ENCODE measurements at regions not wholly inside any gene's neighbourhood (a gene's known extent, or its start where the extent isn't known, plus 50 kb on each side); places are given as distances from the start of the nearest gene placed in this dataset.
"Not testable (repeated sequence)": the region's sequence is repeated elsewhere in the genome, so short reads cannot be mapped to it uniquely, and the experiment has no call there.

GRCh38 chr1:206310948-206311347 is 107.6 kb downstream of the SRGAP2 start:
- not testable (repeated sequence) for H3K4me3 ChIP-seq (ENCODE audit: low read depth, low read length); DNase-seq (ENCODE audit: low read depth)

- H3K4me3 ChIP-seq (ENCODE audit: low read depth, low read length); DNase-seq (ENCODE audit: low read depth): not testable (repeated sequence)
Observed at GRCh38 chr1:206311611-206312273, 108.4 kb downstream of the SRGAP2 start.

DNA sequence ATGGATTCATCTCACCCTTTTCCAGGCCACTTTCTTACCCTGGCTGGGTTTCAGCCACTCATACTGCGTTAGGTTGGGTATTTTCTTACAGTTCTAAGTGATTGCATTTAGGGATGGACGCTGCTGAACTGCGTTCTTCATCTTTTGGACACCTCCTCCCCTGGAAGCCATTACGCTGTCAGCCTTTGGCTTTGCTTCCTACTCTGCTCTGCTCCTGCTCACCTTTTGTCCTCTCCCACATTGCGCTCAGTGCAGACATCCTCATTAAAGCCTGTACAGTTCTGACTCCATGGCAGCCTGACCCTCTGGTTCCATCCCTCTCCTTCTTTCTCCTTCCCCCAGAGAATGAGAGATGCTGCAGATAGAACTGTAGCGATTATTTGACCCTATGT is 108.9 kb downstream of the SRGAP2 start:
- DNase-seq (ENCODE audit: low read depth); H3K4me3 ChIP-seq (ENCODE audit: low read depth, low read length): not testable (repeated sequence)

DNA sequence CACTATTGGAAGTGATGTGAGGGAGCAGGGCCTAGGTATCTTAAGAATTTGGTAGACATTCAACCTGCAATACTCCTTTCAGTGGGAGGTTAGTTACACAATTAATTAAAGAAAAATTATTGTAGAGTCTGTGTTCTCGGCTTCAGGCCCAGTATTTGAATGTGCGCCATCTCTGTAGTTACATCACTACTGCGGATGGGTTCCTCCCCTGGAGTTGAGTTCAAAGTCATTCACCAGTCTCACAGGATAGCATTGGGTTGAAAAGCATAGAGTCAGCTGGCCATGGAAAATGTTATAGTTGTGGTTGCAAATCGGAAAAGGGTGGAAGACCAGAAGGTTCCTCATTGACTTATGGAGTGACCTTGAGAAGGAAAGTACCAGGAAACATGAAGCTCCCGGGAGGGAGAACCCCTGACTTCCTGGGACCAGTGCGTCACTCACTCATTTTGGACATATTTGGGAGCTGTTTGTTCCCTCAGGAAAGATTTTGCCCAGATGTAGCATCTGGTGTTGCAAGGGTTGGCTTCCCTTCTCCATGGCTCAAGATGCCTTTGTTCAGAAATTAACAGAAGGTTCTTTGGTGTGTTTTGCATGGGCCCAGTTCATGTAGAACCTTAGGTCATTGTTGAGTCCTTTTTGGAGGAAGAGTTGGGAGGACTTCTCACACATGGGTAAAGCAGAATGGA is 111.8 kb downstream of the SRGAP2 start:
- not testable (repeated sequence) for H3K4me3 ChIP-seq (ENCODE audit: low read depth, low read length); DNase-seq (ENCODE audit: low read depth)

GRCh38 chr1:206316901-206317300 is 113.6 kb downstream of the SRGAP2 start:
- not testable (repeated sequence) for H3K4me3 ChIP-seq (ENCODE audit: low read depth, low read length); DNase-seq (ENCODE audit: low read depth)

- not testable (repeated sequence) for H3K4me3 ChIP-seq (ENCODE audit: low read depth, low read length); DNase-seq (ENCODE audit: low read depth)
Observed at GRCh38 chr1:206317878-206318514, 114.7 kb downstream of the SRGAP2 start.

DNA sequence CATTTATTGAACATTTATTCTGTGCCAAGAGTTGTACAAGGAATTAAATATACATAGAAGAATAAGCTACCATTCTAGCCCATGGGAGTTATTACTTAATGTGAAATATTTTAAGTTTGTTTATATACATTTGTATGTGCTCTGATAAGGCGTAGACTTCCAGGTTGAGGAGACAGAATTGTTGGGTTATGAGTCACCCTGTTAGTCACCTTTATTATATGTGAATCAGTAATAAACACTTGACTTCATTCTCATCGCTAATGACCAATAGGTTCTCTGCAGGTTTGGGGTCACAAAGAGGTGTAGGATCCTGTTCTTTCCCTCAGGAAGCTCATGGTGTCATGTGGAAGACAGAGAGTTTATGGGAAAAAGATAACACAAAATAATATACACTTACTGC is 116.9 kb downstream of the SRGAP2 start:
- not testable (repeated sequence) for H3K4me3 ChIP-seq (ENCODE audit: low read depth, low read length)

GRCh38 chr1:206326159-206326939 is 123.0 kb downstream of the SRGAP2 start:
- DNase-seq (ENCODE audit: low read depth); H3K4me3 ChIP-seq (ENCODE audit: low read depth, low read length): not testable (repeated sequence)

More for the DNA sequence above, 116.9 kb downstream of the SRGAP2 start:
- not testable (repeated sequence) for DNase-seq (ENCODE audit: low read depth)

DNA sequence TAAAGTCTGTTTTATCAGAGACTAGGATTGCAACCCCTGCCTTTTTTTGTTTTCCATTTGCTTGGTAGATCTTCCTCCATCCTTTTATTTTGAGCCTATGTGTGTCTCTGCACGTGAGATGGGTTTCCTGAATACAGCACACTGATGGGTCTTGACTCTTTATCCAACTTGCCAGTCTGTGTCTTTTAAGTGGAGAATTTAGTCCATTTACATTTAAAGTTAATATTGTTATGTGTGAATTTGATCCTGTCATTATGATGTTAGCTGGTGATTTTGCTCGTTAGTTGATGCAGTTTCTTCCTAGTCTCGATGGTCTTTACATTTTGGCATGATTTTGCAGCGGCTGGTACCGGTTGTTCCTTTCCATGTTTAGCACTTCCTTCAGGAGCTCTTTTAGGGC is 128.3 kb downstream of the SRGAP2 start:
- H3K4me3 ChIP-seq (ENCODE audit: low read depth, low read length); DNase-seq (ENCODE audit: low read depth): not testable (repeated sequence)

DNA sequence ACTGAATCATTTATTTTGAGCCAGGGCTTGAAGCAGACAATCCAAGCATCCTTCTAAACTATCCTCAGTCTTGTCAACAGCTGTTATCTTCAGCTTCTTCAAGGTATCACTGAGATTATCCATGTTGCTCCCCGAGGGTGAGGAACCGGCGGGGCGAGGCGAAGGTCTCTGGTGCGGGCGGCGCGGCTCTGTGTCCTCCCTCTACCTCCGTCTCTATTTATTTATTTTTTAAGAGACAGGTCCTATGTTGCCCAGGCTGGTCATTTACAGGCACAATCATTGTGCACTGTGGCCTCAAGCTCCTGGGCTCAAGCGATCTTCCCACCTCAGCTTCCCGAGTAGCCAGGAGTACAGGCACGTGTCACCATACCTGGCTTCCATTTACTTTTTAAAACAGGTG is 130.0 kb downstream of the SRGAP2 start:
- DNase-seq (ENCODE audit: low read depth); H3K4me3 ChIP-seq (ENCODE audit: low read depth, low read length): not testable (repeated sequence)

DNA sequence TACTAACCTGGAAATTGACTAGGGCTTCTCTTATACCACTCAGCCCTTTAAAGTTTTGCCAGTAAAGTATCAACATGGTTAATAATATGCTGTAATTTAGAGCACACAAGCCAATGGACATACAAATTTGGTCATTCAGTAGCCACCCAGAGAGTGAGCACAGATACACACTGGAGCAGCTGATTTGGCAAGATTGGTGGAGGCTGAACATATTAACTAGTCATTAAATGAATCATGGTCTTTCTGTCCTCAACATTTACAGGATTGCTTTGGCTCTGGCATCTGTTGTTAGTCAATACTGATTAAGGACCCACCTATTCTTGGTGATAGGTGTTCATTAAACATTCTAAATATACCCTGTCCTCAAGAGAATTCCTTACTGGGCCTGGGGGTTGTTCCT is 130.6 kb downstream of the SRGAP2 start:
- not testable (repeated sequence) for H3K4me3 ChIP-seq (ENCODE audit: low read depth, low read length); DNase-seq (ENCODE audit: low read depth)

DNA sequence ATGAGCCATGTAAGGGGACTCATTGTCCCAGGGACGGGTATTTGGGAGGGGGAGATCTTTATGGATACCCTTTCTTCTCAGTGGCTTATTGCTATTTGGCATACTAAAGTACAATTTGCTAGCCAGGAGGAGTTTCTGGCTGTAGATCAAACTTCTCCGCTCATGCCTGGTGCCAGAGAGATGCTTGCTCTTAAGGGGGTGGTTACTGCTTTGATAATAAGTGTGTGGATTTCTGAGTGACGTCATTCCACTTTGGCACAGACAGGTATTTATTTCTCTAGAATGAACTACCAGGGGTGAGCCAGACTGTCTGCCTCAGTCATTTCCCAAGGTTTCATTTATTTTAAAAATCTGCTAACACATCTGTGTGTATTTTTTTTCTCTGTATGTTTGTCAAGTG is 131.1 kb downstream of the SRGAP2 start:
- not testable (repeated sequence) for DNase-seq (ENCODE audit: low read depth)

GRCh38 chr1:206335162-206335561 is 131.8 kb downstream of the SRGAP2 start:
- DNase-seq (ENCODE audit: low read depth); H3K4me3 ChIP-seq (ENCODE audit: low read depth, low read length): not testable (repeated sequence)

More for the DNA sequence above, 131.1 kb downstream of the SRGAP2 start:
- H3K4me3 ChIP-seq (ENCODE audit: low read depth, low read length): not testable (repeated sequence)

GRCh38 chr1:206335875-206336846 is 132.8 kb downstream of the SRGAP2 start:
- H3K4me3 ChIP-seq (ENCODE audit: low read depth, low read length); DNase-seq (ENCODE audit: low read depth): not testable (repeated sequence)

DNA sequence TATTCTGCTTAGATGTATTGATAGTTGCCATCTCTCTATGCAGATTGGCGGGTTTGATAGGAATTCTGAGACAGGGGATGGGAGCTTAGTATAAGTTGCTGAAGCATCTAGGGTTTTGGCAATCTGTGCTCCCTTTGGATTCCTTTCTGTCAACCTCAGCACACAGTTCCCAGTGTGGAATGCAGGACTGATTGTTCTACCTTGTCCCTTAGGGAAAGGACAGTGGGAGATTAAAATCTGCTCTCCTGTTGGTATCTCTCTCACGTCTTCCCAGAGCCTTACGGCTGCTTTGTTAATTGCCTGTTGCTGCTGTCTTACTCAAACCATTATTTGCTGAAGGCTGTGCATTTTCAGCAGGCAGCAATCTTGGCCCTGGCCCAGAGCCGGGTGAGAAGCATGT is 133.3 kb upstream of the IKBKE start:
- DNase-seq (ENCODE audit: low read depth); H3K4me3 ChIP-seq (ENCODE audit: low read depth, low read length): not testable (repeated sequence)

DNA sequence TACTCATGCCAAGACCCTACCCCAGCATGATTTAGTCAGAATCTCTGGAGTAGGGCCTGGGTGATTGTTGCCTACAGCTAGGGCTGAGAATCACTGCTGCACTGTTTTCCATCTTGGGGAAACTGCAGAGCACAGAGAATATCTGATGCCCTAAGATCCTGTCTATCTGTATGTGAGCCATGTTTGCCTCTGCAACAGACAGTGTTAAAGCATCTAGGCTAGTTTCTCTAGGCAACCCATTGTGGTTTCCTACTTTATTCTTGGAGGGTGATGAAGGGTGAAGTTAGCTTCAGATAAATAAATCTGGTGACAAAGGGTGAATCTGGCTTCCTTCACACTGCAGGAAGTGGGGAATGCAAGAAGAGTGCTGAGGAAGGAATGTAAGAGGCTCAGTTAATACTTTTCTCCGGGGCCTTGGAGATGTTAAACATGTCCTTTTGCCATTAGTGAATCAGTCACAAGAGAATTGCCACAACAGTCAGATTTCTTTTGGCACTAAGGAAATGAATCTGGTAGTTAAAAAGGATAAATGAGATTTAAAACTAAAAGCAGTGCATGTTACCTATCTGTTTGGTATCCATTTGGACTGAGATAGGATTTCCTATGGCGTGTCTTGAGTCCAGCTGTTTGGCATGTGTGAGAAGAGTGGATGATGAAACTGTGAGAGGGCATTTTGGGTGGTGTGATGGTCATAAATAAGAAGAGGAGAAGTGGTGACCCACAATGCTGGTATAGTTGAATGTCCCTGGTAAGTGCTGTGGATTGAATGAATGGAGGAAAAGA is 119.6 kb upstream of the IKBKE start:
- not testable (repeated sequence) for H3K4me3 ChIP-seq (ENCODE audit: low read depth, low read length)

DNA sequence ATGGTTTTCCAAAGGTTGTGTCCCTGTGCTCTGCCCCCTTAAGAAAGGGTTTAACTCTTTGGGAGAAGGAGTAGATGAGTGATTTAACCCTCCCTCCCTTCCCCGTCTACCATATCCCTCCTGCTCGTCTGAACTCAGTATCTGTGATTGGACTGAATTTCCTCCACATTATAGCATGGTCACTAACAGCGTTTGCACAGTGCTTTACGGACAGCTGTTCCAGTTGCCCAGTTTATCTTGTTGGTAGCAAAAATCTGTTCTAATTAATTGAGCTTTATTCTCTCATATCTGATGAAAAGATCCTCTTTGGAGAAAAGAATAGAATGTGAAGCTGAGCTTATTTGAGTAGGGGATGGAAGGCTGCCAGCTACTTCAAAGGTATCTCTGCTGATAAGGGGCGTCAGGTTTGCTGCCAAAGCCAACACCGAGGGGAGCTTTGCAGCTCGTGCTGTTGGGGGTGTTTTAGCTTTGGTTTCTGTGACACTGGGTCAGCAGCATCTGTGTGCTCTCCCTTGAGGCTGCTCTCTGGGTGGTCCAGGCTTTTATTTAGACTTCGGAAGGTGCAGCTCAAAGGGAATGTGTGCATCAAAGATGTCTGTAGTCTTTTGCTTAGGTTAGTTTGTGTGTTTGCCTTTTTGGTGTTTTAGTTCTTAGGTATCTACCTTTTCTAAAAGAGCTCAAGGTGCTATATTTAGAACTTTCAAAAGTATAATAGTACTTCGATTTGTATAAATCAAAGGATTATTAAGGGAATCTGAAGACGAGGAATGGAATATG is 118.8 kb upstream of the IKBKE start:
- H3K4me3 ChIP-seq (ENCODE audit: low read depth, low read length); DNase-seq (ENCODE audit: low read depth): not testable (repeated sequence)

More for the DNA sequence above, 119.6 kb upstream of the IKBKE start:
- DNase-seq (ENCODE audit: low read depth): not testable (repeated sequence)

Data from skeletal muscle cell (primary cell).